NCI-H82 (cell line): ENCODE measurements at regions not wholly inside any gene's neighbourhood (a gene's known extent, or its start where the extent isn't known, plus 50 kb on each side); places are given as distances from the start of the nearest gene placed in this dataset.

Experiments
- DNase-seq: peaks from one replicate; lab custom pipeline; 2025; lab: John Stamatoyannopoulos, UW

DNA sequence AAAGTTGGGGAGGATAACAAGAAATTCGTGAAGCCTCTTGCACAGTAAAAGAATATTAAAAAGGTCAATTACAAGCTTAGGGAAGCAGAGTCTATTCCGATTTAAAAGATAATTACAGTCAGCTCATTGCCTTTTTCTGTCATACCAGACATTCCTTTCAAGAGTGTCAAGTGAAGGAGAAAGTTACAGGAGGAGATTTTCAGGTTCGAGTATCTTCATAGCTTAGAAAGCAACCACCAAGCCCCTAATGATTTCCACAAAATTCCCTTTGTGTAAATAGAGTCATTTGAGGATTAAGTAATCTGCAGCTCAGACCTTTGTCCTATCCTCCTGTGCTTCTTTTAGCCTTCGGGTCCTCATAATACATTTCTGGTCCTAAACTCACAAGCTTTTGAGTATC, 414.9 kb downstream of the CDH2 start:
- DNase-seq, result no peak

DNA sequence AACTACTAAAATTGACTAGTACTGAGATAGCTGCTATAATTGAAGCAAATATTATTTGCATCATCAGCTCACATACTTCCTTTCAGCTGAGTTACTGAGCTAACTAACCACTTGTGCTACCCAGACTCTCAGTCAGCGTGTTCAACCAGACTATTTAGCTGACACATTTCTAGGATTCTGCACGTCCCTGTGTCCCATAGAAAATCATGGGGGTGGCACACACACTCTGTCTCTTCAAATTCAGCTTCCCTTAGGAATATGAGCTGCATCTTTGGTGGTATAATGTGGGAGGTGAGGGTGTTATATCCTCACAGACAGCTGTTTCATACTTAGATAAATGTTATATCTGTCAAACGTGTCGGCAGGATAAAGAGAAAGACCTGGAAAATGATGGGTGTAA, 424.0 kb downstream of the CDH2 start:
- DNase-seq, result no peak

DNA sequence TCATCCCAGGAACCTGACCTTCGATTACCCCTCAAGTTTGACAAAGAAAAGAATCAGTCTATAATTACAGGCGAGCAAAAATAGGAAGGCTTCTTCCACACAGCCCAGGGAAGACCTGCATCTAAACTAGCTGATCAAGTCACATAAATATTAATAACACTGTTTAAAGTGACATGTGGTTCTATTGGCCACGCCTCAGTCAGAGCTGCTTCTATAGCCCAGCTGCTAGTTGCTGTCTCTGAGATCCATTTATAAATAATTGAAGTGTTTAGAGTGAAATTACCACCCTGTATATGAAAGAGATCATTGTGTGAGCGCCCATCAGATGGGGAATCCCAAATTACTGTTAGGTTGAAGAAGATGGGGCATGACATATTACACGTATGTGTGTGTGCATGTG, 426.0 kb downstream of the CDH2 start:
- no peak for DNase-seq

DNA sequence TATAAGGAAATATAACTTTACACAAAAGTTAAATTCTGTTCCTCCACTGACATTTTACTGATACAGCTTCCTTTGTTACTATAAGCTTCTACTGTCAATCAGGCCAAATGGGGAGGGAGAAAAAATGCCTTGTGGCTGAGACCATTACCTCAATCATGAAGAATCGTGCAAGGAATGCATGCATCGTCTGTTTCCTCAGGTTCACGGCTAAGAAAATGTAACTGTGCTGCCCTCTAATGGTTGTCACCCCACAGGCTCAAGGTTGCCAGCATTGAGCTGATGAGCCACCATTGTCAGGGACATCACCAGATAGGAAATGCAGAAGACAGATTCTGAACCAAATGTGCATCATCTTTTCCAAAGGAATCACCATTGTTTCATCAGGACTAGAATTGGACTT, 426.9 kb downstream of the CDH2 start:
- peak; percentile 89 for DNase-seq

DNA sequence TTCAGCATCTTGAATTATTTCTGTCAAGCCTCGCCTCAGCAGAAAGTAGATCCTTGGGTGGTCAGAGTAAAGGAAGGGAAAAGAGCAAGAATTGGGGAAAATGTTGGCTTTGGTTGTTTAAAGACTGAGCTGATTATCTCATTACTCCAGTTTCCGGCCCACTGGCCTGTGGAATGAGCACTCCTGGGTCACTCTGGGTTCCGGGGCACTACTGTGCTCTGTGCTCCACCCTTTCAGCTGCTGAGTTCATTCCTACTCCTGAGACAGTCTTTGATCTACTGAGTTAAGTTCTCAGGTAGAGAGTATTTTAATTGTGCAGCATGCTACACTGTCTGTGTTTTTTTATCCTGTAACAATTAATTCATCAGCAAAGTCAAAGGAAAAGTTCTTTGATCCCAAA, 427.7 kb downstream of the CDH2 start:
- no peak for DNase-seq

DNA sequence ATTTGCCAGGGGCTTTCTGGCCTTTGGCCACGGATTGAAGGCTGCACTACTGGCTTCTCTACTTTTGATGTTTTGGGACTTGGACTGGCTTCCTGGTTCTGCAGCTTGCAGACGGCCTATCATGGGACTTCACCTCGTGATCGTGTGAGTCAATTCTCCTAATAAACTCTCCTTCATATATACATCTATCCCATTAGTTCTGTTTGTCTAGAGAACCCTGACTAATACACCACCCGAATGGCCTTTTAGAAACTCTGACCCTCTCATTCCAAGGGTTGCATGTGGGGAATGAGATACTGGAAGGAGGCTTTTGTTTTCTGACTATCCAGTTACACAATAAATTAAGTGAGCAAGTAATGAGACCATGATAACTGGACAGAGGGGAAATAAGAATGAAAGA, 430.7 kb downstream of the CDH2 start:
- no peak for DNase-seq

DNA sequence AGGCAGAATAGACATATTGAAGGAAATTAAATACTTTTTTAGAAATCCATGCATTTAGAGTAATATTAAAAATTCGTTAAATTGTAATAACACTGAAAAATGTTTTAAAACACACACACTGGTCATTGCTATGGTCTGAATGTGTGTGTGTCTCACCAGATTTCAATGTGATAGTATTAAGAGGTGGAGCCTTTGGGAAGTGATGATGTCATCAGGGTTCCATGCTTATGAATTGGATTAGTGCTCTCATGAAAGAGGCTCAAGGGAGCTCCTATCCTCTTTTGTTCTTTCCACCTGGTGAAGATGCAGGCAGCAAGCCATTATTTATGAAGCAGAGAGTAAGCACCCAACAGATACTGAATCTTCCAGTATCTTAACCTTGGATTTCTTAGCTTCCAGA, 441.8 kb downstream of the CDH2 start:
- DNase-seq, result peak; percentile 82

DNA sequence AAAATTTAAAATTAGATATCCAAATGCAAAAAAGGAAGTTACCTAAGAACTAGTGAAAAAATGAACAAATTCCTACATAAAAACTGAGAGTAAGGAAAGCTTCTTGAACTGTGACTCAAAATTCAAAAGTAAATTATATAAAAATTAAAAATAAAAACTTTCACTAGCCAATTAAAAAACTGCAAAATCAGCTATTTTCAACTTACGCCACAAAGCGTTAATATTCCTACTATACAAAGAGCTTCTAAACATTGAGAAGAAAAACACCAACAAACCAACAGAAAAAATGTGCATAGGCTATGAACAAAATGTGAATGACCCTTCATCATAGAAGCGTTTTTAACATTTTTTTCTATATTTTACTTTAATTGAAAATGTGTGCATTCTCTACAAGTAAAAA, 445.7 kb downstream of the CDH2 start:
- no peak for DNase-seq

DNA sequence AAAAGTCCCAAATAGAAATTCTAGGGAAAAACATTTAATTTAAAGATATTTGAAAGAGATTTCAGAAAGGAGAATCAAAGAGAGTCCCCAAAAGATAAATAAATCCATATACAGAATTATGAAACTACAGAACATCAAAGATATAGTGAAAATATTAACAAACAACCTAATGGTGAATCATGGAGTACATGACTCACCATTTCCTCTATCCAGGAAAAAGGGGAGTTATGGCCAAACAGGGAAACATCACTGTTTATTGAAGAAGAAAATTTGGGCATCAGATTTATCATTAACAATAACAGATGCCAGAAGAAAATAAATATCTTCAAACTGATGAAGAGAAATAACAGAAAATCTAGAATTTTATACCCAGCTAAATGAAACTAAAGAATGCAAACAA, 448.3 kb downstream of the CDH2 start:
- DNase-seq, result no peak

DNA sequence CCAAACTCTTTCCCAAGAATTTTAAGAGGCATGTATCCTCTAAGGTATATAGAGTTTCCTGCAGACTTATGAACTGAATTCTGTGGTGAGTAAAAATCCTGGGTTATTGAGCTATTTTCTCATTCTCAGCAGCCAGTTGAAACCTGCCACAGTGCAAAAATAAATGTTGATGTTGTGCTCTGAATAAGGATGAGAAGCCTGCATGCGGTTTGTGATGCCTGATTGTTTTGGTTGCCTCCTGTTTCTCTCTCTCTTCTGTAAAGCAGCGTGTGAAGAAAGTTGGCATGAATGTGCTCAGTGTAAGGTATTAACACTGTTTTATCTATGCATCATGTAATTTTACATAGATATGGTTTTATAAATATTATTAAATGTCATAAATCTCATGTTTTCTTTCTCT, 452.6 kb downstream of the CDH2 start:
- DNase-seq, result no peak

DNA sequence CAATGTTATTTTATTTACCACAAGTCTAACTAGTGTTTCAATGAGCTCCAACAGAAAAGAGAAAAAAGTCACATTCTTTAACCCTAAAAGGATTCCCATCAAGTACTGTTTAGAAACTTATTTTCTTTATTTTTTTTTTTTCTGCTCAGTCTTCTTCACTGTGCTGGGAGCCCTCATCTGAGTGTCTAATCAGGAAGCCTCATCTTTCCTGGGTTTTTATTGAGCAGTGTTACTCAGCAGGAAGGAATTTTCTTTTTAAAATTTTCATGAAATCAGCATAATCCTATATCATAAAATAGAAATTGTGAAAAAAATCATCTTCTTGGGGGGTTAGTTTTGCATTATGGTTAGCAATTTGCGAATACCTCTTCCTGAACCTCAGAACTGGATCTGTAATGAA, 453.8 kb downstream of the CDH2 start:
- DNase-seq, result no peak

DNA sequence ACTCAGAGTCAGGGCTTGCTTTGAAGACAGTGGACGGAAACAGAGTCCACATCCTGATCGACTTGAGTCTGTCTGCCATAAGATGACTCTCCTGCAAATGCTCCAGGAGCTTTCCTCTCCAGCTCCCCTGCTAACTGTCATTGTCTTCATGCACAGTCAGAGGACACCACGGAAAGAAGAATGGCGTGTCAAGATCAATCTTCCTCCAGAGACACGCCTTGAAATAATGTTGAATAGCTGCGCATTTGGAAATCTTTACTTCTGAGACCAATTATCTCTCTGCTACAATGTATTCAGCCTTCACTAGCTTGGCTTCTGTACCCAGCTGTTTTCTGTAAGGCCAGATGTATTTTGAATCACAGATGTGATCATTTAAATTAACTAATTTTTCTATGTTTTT, 457.2 kb downstream of the CDH2 start:
- no peak for DNase-seq

DNA sequence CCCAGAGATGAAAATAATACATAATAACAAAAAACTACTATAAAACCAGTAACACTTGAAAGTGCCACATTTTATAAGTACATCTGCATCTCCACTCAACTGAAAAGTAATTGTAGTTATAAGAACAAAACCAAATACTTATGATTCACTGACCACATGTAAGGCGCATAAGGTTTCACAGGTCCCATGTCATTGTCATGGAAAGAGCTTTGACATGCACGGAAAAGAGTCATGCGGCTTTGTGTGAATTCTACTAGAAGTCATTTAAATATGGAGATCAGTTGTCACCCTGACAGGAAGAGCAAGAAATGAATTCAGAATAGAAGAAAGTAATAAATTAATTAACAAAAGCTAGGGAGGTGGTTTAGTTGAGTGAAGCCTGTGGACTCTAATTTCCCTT, 459.1 kb downstream of the CDH2 start:
- no peak for DNase-seq

DNA sequence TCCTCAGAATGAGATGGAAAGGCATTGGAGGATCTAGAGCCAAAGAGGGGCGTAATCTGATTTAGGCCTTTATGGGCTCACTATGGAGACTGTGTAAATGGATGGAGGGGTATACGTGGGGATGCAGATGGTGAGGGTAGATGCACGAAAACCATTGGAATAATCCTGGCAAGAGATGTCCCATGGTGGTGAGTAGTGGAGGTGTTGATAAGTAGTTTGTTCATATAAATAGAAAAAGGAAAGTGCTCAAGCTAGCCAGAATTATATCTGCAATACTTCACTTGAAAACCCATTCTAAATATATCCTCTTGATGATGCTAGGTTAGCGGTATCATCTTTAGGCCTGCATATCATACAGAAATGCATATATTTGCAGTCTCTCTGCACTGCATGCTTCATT, 459.7 kb downstream of the CDH2 start:
- DNase-seq, result no peak

DNA sequence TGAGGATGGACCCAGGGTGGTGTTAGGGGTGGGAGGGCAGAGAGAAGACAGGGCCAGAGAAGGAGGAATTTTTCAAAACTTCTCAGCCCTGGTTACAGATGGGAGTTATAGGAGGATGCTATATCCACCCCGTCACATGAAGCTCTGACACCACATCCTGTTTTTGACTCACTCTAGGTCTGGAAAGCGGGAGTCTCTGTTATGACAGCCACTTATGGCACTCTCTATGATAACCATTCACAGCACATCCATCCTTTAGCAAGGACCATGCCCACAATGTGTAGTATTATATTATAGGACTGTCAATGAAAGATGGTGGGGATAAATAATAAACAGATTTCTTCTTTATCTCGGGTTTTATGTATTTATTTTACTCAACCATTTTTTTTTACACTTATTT, 461.2 kb downstream of the CDH2 start:
- no peak for DNase-seq

DNA sequence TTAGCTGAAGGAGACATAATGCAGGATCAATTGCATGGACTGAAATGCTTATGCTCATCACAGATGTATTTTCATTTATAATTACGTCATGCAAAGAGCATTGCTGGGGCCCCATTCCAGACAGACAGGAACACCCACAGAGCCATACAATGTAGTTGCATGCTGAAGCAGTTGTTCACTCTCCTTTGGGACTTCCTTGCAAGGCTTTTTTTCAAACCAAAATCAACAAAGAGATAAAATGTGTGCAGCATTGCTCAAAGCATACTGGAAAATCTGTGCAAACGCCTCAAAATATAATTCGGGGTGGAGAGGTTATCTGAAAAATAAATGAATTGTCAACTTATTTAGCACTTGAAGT, 463.2 kb downstream of the CDH2 start:
- no peak for DNase-seq

DNA sequence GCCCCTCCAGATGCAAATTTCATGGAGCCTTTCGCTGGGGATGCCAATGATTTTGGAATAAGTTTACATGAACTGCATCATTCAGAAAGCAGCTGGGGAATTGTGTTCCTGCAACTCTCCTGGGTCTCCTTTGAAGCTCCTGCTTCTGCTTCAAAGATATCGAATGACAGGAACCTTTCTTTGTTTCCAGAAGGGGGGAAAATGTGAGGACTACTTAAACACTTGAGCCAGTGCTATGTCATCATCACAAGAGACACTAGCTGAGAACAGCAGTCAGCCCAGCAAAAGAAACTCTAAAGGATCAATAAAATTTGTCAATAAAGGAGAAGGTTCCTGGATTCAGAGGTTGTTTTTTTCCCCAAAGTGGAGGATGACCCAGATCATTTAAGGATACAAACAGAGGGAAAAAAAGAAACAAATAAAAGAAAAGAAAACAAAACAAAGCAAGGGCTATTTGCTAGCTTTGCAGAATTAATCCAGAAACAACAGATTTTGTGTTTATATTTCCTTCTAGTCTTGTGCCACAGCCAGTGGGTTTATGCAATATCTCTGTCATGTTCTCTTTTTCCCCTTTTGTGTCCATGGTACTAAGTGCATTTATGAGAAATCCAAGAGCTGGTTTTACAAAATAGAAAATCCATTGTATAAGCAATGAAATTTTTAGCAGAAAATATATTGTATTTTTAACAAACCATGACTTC, 463.7 kb downstream of the CDH2 start:
- peak; percentile 57 for DNase-seq

DNA sequence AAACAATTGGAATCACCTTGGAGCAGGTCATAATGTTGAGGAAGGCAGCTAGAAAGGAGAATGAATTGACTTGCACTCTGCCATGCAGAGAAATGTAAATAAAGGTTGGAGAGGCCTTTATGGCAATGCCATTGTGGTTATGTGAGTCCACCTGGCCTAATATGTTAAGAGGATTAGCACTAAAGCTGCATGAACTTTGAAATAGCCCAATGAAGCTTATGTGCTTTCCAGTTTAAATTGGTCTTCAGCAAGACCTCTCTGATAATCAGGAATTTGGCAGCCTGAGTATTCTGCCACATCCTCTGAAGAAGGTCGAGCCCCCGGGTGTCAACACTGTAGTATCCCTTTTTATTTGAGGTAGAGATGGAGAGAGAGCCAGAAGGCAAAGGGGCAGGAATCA, 464.9 kb downstream of the CDH2 start:
- DNase-seq, result peak; percentile 93

DNA sequence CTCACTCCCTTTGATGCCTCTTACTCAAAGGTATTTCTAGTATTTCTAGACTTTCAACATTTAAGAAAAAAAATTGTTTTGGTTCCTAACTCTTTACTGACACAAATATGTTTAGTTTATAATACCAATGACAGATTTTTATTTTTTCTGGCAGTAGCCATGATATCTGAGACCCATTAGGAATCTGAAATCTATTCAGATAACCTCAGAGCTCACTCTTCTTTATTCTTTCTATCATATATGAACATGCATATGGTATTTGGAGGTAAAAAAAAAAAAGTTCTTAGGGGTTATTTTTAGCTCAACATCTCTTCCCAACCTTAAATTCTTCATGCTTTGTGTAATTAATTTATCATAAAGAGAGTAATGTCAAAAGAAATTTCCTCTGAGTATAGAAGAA, 465.5 kb downstream of the CDH2 start:
- no peak for DNase-seq

DNA sequence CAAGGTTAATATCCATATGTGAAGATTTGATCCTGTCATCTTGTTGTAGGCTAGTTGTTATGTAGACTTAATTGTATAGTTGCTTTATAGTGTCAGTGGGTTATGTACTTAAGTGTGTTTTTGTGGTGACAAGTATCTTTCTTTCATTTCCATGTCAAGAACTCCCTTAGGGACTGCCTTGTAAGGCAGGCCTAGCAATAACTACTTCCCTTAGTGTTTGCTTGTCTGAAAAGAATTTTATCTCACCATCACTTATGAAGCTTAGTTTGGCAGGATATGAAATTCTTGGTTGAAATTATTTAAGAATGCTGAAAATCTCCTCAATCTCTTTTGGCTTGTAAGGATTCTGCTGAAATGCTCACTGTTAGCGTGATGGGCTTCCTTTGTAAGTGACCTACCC, 467.6 kb downstream of the CDH2 start:
- no peak for DNase-seq

DNA sequence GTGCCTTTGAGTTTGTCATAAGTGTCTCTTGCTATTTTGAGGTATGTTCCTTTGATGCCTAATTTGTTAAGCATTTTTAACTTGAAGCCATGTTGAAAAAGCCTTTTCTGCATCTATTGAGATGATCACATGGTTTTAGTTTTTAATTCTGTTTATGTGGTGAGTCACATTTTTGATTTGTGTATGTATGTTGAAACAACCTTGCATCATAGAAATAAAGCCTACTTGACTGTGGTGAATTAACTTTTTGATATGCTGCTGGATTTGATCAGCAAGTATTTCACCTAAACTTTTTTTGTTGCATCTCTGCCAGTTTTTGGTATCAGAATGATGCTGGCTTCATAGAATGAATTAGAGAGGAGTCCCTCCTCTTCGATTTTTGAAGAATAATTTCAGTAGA, 469.7 kb downstream of the CDH2 start:
- DNase-seq, result no peak

DNA sequence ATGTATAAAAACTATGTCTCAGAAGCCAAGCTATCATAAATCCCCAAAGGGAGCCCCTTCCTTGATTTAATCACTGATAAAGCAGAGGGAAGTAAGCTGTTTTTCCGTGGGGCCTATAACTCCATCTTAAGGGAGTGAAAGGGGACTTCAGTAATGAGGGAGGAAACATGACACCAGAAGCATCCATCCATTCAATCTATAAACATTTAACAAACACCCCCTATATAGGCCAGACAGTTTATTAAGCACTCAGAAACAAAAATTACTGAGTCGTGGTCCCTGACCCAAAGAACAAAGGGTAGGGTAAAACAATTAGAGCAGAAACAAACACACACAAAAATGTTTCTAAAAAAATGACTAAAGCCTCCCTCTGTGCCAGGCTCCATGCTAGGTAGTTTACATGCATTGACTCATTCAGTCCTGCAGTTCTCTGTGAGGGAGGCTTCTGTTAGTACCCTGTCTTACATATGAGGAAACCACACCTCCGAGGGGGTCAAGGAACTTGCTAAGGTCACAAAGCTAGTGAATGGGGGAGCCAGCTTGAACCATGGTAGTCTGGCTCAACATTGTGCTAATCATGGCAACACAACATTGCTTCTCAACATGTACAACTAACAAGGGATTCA, 472.1 kb downstream of the CDH2 start:
- DNase-seq, result peak; percentile 41

DNA sequence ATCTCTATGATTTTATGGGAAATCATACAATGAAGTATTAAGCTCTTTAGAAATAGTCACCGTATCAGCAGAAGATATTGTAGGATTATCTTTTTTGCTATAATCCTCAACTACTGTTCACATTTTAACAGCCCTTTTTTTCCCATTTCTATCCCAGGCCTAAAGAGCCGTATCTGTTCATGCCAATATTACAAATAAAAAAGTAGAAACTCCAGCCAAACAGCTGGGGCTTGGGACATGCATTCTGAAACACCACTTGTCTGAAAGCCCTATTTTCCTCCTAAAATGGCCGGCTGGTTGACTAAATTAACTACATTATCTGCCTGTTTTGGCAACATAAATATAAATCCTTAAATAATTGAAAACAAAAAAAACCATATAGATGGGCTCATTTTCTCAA, 477.8 kb downstream of the CDH2 start:
- DNase-seq, result no peak

DNA sequence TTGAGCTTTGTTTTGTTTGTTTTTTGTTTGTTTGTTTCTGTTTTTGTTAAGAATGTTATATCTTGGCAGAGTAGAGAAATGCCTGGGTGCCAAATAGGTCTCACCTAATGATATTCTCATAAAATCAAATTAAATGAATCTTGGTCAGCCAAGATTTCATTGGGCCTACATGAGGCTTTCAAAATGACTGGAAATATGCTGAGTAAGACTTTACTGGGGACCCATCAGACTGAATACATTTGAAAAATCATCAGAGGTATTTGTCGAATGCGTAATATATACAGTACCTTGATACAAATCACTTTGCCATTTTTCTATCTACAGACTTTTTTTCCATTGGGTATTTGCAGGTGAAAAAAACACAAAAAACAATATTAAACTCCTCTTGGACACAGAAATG, 480.8 kb downstream of the CDH2 start:
- no peak for DNase-seq
